Activated naive CD8-positive, alpha-beta T cell treated with anti-CD3 and anti-CD28 coated beads for 36 hours (primary cell): ENCODE measurements at regions not wholly inside any gene's neighbourhood (a gene's known extent, or its start where the extent isn't known, plus 50 kb on each side); places are given as distances from the start of the nearest gene placed in this dataset.
"Not testable (repeated sequence)": the region's sequence is repeated elsewhere in the genome, so short reads cannot be mapped to it uniquely, and the experiment has no call there.

ENCODE experiments used
- DNase-seq: peaks from one replicate; pipeline ENCODE4 v3.0.0; 2021
- H3K27ac Mint-ChIP-seq: one replicate; pipeline ENCODE4 v1.8.0; 2022; ENCODE audit warnings: mild to moderate bottlenecking, moderate library complexity, mixed read lengths
- H3K27me3 Mint-ChIP-seq: one replicate; pipeline ENCODE4 v1.8.0; 2022; ENCODE audit warnings: mild to moderate bottlenecking, mixed read lengths
- H3K36me3 Mint-ChIP-seq: one replicate; pipeline ENCODE4 v1.8.0; 2021; ENCODE audit warnings: mild to moderate bottlenecking, mixed read lengths
- H3K4me1 Mint-ChIP-seq: one replicate; pipeline ENCODE4 v1.8.0; 2021; ENCODE audit warnings: mixed read lengths
- H3K4me3 Mint-ChIP-seq: one replicate; pipeline ENCODE4 v1.8.0; 2022; ENCODE audit warnings: mild to moderate bottlenecking, moderate library complexity, mixed read lengths
- H3K9me3 Mint-ChIP-seq: one replicate; pipeline ENCODE4 v1.8.0; 2022; ENCODE audit warnings: mixed read lengths

DNA sequence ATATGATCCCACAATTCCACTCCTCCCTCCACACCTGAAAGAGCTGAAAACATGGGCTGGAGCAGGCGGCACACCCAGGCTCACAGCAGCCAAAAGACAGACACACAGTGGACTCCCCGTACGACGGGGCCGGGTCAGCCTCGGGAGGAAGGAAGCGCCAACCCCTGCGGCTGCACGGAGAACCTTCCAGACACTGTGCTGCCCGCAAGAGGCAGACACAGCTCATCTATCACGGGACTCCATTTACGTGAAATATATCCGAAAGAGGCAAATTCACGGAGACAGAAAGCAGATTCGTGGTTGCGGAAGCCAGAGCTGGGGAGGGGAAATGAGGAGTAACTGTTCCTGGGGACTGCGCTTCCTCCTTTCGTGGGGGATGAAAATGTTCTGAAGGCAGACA, 165.0 kb downstream of the BRD1 start:
- Mint-ChIP-seq H3K9me3 (no peaks in the 10 kb centered on the region), H3K36me3 (no peaks in the 10 kb centered on the region), H3K4me1 (peaks cover 15% of the 10 kb centered on the region), H3K4me3 (no peak overlapping the region), H3K27me3 (no peaks in the 10 kb centered on the region), H3K27ac (no peak overlapping the region)
- DNase-seq: no peak

- no peaks in the 10 kb centered on the region for H3K9me3 Mint-ChIP-seq
- H3K27ac Mint-ChIP-seq: peak overlapping the region; percentile 69
- H3K27me3 Mint-ChIP-seq: no peaks in the 10 kb centered on the region
- peaks cover 8% of the 10 kb centered on the region for H3K36me3 Mint-ChIP-seq
- no peak overlapping the region for H3K4me3 Mint-ChIP-seq
- peaks cover 11% of the 10 kb centered on the region for H3K4me1 Mint-ChIP-seq
- no peak for DNase-seq
Measured at GRCh38 chr22:49660794-49661781, 166.6 kb downstream of the BRD1 start.

GRCh38 chr22:49660321-49660720, 167.4 kb downstream of the BRD1 start:
- no peak overlapping the region for H3K27ac Mint-ChIP-seq
- peaks cover 15% of the 10 kb centered on the region for H3K36me3 Mint-ChIP-seq
- H3K4me3 Mint-ChIP-seq: no peak overlapping the region
- H3K27me3 Mint-ChIP-seq: no peaks in the 10 kb centered on the region
- H3K9me3 Mint-ChIP-seq: no peaks in the 10 kb centered on the region
- no peak for DNase-seq
- peaks cover 15% of the 10 kb centered on the region for H3K4me1 Mint-ChIP-seq

- no peak for DNase-seq
- H3K4me3 Mint-ChIP-seq: no peak overlapping the region
- peaks cover 17% of the 10 kb centered on the region for H3K36me3 Mint-ChIP-seq
Measured at GRCh38 chr22:49659924-49660315, 167.8 kb downstream of the BRD1 start.

DNA sequence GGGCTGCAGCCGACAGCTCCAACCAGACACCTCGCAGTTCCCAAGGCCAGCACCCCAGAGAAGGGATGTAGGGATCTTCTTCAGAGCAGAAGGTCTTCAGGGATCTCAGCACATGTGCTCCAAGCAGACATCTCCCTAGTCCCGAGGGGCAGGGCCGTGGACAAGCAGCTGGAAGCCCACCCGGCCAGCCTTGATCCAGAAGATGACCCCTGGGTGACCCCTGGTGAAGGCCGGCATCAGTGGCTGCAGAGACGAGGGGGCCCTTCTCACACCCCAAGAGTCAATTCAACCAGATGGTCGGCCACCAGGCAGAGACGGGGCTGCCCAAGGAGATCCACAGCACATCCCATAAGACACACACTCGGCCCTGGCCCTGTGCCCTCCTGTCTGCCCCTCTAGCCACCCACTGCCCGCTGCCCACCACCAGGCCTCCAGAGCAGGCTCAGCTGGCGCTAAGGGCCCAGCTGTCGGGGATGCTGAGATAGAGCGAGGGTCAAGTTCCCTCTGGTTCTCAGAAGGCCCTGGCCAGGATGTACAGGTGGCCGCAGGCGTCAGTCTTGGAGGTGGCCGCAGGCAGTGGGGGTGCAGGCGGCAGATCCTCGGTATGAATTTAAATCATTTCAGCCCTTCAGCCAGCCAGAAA, 168.3 kb downstream of the BRD1 start:
- H3K9me3 Mint-ChIP-seq: no peaks in the 10 kb centered on the region
- no peaks in the 10 kb centered on the region for H3K27me3 Mint-ChIP-seq
- no peak overlapping the region for H3K4me3 Mint-ChIP-seq
- H3K36me3 Mint-ChIP-seq: peaks cover 21% of the 10 kb centered on the region
- H3K4me1 Mint-ChIP-seq: peaks cover 21% of the 10 kb centered on the region
- H3K27ac Mint-ChIP-seq: no peak overlapping the region
- DNase-seq: no peak

More at GRCh38 chr22:49659924-49660315, 167.8 kb downstream of the BRD1 start:
- no peaks in the 10 kb centered on the region for H3K27me3 Mint-ChIP-seq
- H3K9me3 Mint-ChIP-seq: no peaks in the 10 kb centered on the region
- H3K27ac Mint-ChIP-seq: no peak overlapping the region
- peaks cover 18% of the 10 kb centered on the region for H3K4me1 Mint-ChIP-seq

GRCh38 chr22:49658902-49659280, 168.8 kb downstream of the BRD1 start:
- Mint-ChIP-seq H3K9me3 (no peaks in the 10 kb centered on the region), H3K27ac (no peak overlapping the region), H3K36me3 (peaks cover 21% of the 10 kb centered on the region), H3K27me3 (no peaks in the 10 kb centered on the region), H3K4me1 (peaks cover 22% of the 10 kb centered on the region), H3K4me3 (no peak overlapping the region)
- DNase-seq: no peak

- H3K4me1 Mint-ChIP-seq: peaks cover 22% of the 10 kb centered on the region
- H3K36me3 Mint-ChIP-seq: peaks cover 21% of the 10 kb centered on the region
- H3K27ac Mint-ChIP-seq: peak overlapping the region; percentile 83
- H3K27me3 Mint-ChIP-seq: no peaks in the 10 kb centered on the region
- DNase-seq: no peak
- peak overlapping the region; percentile 96 for H3K4me3 Mint-ChIP-seq
- no peaks in the 10 kb centered on the region for H3K9me3 Mint-ChIP-seq
Measured at GRCh38 chr22:49657974-49658590, 169.6 kb downstream of the BRD1 start.

DNA sequence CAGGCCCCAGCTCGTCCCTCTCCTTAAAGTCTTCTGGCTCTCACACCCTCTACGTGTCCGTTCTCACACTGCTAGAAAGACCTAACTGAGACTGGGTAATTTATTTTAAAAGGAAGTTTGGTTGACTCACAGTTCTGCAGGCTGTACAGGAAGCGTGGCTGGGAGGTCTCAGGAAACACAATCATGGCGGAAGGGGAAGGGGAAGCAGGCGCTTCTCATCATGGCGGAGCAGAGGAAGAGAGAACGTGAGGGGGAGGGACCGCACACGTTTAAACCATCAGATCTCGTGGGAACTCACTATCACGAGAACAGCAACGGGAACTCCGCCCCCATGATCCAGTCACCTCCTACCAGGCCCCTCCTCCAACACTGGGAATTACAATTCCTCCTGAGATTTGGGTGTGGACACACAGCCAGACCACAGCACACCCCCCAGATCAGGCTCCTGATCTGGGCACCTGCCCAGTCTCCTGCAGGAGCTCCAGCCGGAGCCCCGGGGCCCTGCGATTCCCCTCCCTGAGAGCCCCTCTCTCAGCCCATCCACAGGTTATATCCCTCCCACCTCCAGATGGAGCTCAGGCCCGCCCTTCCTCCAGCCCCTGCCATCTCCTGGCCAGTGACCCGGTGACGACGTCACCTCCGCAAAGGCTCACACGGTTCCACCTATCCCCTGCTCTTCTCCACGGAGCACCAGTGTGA, 170.2 kb downstream of the BRD1 start:
- H3K4me3 Mint-ChIP-seq: peak overlapping the region; percentile 96
- H3K9me3 Mint-ChIP-seq: no peaks in the 10 kb centered on the region
- no peaks in the 10 kb centered on the region for H3K27me3 Mint-ChIP-seq
- peak; percentile 74 for DNase-seq
- peak overlapping the region; percentile 83 for H3K27ac Mint-ChIP-seq
- peaks cover 22% of the 10 kb centered on the region for H3K4me1 Mint-ChIP-seq
- peaks cover 23% of the 10 kb centered on the region for H3K36me3 Mint-ChIP-seq

GRCh38 chr22:49656883-49657274, 170.8 kb downstream of the BRD1 start:
- peak; percentile 40 for DNase-seq
- H3K4me1 Mint-ChIP-seq: peaks cover 22% of the 10 kb centered on the region
- H3K27me3 Mint-ChIP-seq, H3K9me3 Mint-ChIP-seq: not testable (repeated sequence)
- peak overlapping the region; percentile 83 for H3K27ac Mint-ChIP-seq
- H3K36me3 Mint-ChIP-seq: peaks cover 28% of the 10 kb centered on the region
- peak overlapping the region; percentile 96 for H3K4me3 Mint-ChIP-seq

DNA sequence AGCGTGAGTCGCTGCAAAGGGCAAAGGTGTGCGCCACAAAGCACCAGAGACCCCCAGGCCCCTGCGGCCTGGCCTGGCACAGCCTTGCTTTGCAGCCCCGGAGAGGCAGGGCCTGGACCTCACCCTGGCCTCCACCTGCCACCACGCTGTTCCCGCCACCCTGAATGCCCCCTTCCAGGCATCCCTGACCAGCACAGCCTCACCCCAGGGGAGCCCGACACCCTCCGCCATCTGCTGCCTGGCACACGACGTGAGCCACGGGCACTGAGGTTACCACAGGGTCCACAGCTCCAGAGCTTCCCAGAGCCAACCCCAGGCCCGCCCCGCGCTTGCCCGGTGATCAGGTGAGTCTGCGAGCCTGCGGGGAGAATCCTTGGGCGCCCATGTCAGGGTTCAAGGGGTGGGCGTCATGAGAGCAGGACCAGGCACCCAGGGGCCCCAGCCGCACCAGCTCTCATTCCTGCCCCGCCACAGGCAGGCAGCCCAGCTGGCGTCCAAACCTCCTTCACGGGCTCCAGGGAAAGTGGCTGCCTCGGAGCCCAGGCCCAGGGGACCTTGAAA, 171.3 kb downstream of the BRD1 start:
- peak overlapping the region; percentile 96 for H3K4me3 Mint-ChIP-seq
- DNase-seq: no peak
- no peaks in the 10 kb centered on the region for H3K9me3 Mint-ChIP-seq
- peaks cover 31% of the 10 kb centered on the region for H3K36me3 Mint-ChIP-seq
- H3K27ac Mint-ChIP-seq: no peak overlapping the region
- peaks cover 20% of the 10 kb centered on the region for H3K4me1 Mint-ChIP-seq
- H3K27me3 Mint-ChIP-seq: no peaks in the 10 kb centered on the region

DNA sequence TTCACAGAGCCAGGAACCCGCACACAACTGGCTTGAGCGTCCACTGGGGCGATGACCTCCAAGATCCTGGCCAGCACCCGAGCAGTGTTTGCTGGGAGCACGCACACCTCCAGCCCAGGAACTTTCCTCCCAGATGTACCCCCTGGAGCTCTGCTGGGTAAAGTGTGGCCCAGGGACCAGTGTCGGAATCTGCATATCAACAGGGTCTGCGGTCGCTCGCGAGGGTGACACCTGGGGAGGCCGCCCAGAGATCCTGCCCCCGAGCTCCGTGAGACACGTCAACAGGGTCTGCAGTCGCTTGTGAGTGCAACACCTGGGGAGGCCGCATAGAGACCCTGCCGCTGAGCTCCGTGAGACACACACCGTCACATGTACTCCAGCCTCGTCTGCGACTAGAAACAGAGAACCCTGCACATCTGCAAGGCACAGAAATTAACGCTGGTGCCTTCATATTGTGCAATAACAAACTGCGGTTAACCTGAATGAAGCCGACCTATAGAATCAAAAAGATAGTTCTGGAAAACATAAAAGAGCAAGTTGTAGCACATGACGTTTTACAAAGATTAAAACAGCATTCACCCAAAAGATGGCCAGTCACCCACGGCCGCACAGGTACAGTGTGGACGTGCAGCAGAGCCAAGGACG, 172.4 kb downstream of the BRD1 start:
- Mint-ChIP-seq H3K4me1 (peaks cover 22% of the 10 kb centered on the region), H3K36me3 (peaks cover 38% of the 10 kb centered on the region), H3K9me3 (no peaks in the 10 kb centered on the region), H3K4me3 (peak overlapping the region; percentile 96), H3K27me3 (no peaks in the 10 kb centered on the region), H3K27ac (no peak overlapping the region)
- DNase-seq: no peak

- no peak overlapping the region for H3K27ac Mint-ChIP-seq
- H3K4me3 Mint-ChIP-seq: no peak overlapping the region
- DNase-seq: no peak
- H3K9me3 Mint-ChIP-seq: no peaks in the 10 kb centered on the region
- peaks cover 36% of the 10 kb centered on the region for H3K36me3 Mint-ChIP-seq
- peaks cover 28% of the 10 kb centered on the region for H3K4me1 Mint-ChIP-seq
- H3K27me3 Mint-ChIP-seq: no peaks in the 10 kb centered on the region
Measured at GRCh38 chr22:49650336-49651241, 177.1 kb downstream of the BRD1 start.
